Peyer's patch (tissue), 4 donors: ENCODE measurements at regions not wholly inside any gene's neighbourhood (a gene's known extent, or its start where the extent isn't known, plus 50 kb on each side); places are given as distances from the start of the nearest gene placed in this dataset.

Experiments used
- POLR2A ChIP-seq, 2 donors: fragments of 450-650 bp; IDR thresholded peaks; one replicate each; pipeline ENCODE4 v1.5.1; 2017; ENCODE audit warnings: antibody characterized with exemption in 2 of 2, mild to moderate bottlenecking in 2 of 2, moderate library complexity in 2 of 2
- TF ChIP-seq, protein P1 (sequence below), 6 experiments: fragments of 450-650 bp in 4 of 6; fragments of 200-600 bp in 2 of 6; sonication (generic) in 1 of 6; IDR thresholded peaks; one replicate each; pipeline ENCODE4 v1.5.1; 2017 to 2019; ENCODE audit warnings: antibody characterized with exemption in 6 of 6, mild to moderate bottlenecking in 3 of 6, moderate library complexity in 1 of 6

DNA sequence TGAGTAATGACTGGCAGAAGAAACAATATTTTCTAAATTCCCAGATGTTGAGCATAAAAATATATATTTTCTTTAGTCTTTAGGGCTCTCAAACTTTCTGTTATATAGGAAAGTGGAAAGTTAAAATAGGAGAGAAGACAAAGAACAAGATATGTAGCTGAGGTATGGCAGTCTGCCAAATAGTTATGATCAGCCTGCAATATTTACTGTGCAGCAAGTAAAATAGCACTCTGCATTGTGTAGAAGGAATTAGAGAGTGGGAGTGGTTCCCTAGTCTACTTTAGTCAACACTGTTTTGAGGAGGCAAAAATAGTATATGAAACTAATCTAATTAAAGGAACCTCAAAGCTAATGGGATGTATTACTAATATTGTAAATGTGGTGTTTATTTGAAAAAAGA, 978.1 kb upstream of the ALCAM start:
- TF ChIP-seq, protein P1, sequence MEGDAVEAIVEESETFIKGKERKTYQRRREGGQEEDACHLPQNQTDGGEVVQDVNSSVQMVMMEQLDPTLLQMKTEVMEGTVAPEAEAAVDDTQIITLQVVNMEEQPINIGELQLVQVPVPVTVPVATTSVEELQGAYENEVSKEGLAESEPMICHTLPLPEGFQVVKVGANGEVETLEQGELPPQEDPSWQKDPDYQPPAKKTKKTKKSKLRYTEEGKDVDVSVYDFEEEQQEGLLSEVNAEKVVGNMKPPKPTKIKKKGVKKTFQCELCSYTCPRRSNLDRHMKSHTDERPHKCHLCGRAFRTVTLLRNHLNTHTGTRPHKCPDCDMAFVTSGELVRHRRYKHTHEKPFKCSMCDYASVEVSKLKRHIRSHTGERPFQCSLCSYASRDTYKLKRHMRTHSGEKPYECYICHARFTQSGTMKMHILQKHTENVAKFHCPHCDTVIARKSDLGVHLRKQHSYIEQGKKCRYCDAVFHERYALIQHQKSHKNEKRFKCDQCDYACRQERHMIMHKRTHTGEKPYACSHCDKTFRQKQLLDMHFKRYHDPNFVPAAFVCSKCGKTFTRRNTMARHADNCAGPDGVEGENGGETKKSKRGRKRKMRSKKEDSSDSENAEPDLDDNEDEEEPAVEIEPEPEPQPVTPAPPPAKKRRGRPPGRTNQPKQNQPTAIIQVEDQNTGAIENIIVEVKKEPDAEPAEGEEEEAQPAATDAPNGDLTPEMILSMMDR (IDR thresholded peaks at IDR 0.05), result no peak
- no peak for TF ChIP-seq POLR2A (IDR thresholded peaks at IDR 0.05)
